HG03066 (cell line): ENCODE measurements at regions not wholly inside any gene's neighbourhood (a gene's known extent, or its start where the extent isn't known, plus 50 kb on each side); places are given as distances from the start of the nearest gene placed in this dataset.

ENCODE experiments used
- ATAC-seq: cut with Tn5 transposase; IDR thresholded peaks from one replicate; pipeline ENCODE4 v1.9.1; 2021; ENCODE audit warnings: low read depth; ENCODE audit not compliant: unreplicated experiment

- ATAC-seq = no peak
These were observed 161.2 kb downstream of the PLPP3 start for GRCh38 chr1:56418151-56418631.

- ATAC-seq = no peak
These were observed 161.7 kb downstream of the PLPP3 start for GRCh38 chr1:56417646-56418045.

GRCh38 chr1:56416495-56416894 lies 162.9 kb downstream of the PLPP3 start:
- ATAC-seq = no peak

GRCh38 chr1:56415720-56416119 lies 163.6 kb downstream of the PLPP3 start:
- ATAC-seq = no peak

GRCh38 chr1:56415258-56415657 lies 164.1 kb downstream of the PLPP3 start:
- no peak for ATAC-seq

- ATAC-seq = no peak
These were observed 164.6 kb downstream of the PLPP3 start for GRCh38 chr1:56414728-56415224.

- ATAC-seq = no peak
These were observed 165.6 kb downstream of the PLPP3 start for GRCh38 chr1:56413671-56414199.

GRCh38 chr1:56411484-56412180 lies 167.7 kb downstream of the PLPP3 start:
- ATAC-seq = no peak

- ATAC-seq = no peak
These were observed 168.3 kb downstream of the PLPP3 start for GRCh38 chr1:56411021-56411420.

- no peak for ATAC-seq
These were observed 169.0 kb downstream of the PLPP3 start for GRCh38 chr1:56410405-56410804.

- no peak for ATAC-seq
These were observed 170.2 kb downstream of the PLPP3 start for GRCh38 chr1:56409112-56409691.

GRCh38 chr1:56406821-56407220 lies 172.5 kb downstream of the PLPP3 start:
- no peak for ATAC-seq

- ATAC-seq = no peak
These were observed 174.8 kb downstream of the PLPP3 start for GRCh38 chr1:56404561-56405030.

GRCh38 chr1:56404066-56404465 lies 175.3 kb downstream of the PLPP3 start:
- ATAC-seq = no peak

- ATAC-seq = no peak
These were observed 176.0 kb downstream of the PLPP3 start for GRCh38 chr1:56403321-56403720.

- no peak for ATAC-seq
These were observed 178.2 kb downstream of the PLPP3 start for GRCh38 chr1:56401191-56401590.

- ATAC-seq = no peak
These were observed 178.8 kb downstream of the PLPP3 start for GRCh38 chr1:56400526-56400925.

GRCh38 chr1:56399795-56400194 lies 179.6 kb downstream of the PLPP3 start:
- no peak for ATAC-seq

GRCh38 chr1:56399326-56399725 lies 180.0 kb downstream of the PLPP3 start:
- ATAC-seq = no peak

- no peak for ATAC-seq
These were observed 181.5 kb downstream of the PLPP3 start for GRCh38 chr1:56397811-56398231.

- no peak for ATAC-seq
These were observed 182.0 kb downstream of the PLPP3 start for GRCh38 chr1:56397409-56397808.

- no peak for ATAC-seq
These were observed 182.8 kb downstream of the PLPP3 start for GRCh38 chr1:56396581-56396980.
